RWPE2 (cell line): ENCODE measurements at regions not wholly inside any gene's neighbourhood (a gene's known extent, or its start where the extent isn't known, plus 50 kb on each side); places are given as distances from the start of the nearest gene placed in this dataset.

ENCODE experiments used
- ATAC-seq: fragments of 200-7000 bp; cut with Tn5 transposase; 3 replicates; pipeline ENCODE4 v1.9.1; 2021; ENCODE audit warnings: low read depth
- DNase-seq: peaks from one replicate; pipeline ENCODE4 v3.0.0-alpha.2; 2020; ENCODE audit warnings: low spot score
- H3K27ac ChIP-seq: fragments of 450-650 bp; 2 replicates; pipeline ENCODE4 v1.5.1; 2017; ENCODE audit warnings: mild to moderate bottlenecking; ENCODE audit not compliant: poor library complexity, severe bottlenecking
- H3K27me3 ChIP-seq: fragments of 250-450 bp; sonication (Bioruptor Pico); 2 replicates; pipeline ENCODE4 v1.5.1; 2021; ENCODE audit warnings: mild to moderate bottlenecking, moderate library complexity; ENCODE audit not compliant: insufficient read depth, poor library complexity, severe bottlenecking
- H3K36me3 ChIP-seq: fragments of 250-450 bp; sonication (Bioruptor Pico); 2 replicates; pipeline ENCODE4 v1.5.1; 2020; ENCODE audit warnings: low read depth, mild to moderate bottlenecking, moderate library complexity
- H3K4me1 ChIP-seq: fragments of 250-450 bp; sonication (Bioruptor Pico); 2 replicates; pipeline ENCODE4 v1.5.1; 2021; ENCODE audit warnings: mild to moderate bottlenecking, moderate library complexity; ENCODE audit not compliant: insufficient read depth, poor library complexity, severe bottlenecking
- H3K4me3 ChIP-seq: fragments of 250-450 bp; sonication (Bioruptor Pico); 2 replicates; pipeline ENCODE4 v1.5.1; 2021; ENCODE audit warnings: mild to moderate bottlenecking, moderate library complexity; ENCODE audit not compliant: severe bottlenecking
- H3K9me3 ChIP-seq: fragments of 250-450 bp; sonication (Bioruptor Pico); 2 replicates; pipeline ENCODE4 v1.5.1; 2021; ENCODE audit warnings: mild to moderate bottlenecking, moderate library complexity; ENCODE audit not compliant: severe bottlenecking
- TF ChIP-seq, protein P1 (sequence below): fragments of 450-650 bp; IDR thresholded peaks from one replicate; pipeline ENCODE4 v1.5.1; 2017; ENCODE audit warnings: mild to moderate bottlenecking, moderate library complexity; ENCODE audit not compliant: poor library complexity, severe bottlenecking

DNA sequence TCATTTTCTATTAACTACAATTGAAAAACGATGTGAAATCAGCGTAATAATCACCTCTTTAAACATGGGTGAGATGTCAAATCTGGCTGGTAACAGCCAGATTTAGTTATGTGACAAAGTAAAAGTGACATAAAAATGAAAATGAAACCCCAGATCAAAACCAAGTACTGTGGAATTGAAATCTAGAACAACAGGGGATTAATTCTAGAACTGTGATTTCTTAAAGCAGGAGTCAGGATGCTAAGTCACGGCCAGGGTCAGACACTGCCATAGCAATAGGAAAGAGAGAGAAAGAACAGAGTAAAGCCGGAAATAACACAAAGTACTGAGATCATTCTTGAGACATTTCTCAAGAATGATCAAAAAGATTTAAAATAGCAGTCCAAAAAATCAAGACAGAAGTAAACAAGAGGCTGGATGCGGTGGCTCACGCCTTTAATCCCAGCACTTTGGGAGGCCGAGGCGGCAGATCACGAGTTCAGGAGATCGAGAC is 1183.7 kb upstream of the NXPH2 start:
- no peak for ATAC-seq
- H3K27me3 ChIP-seq = no peaks in the 10 kb centered on the region
- H3K4me3 ChIP-seq = no peak overlapping the region
- TF ChIP-seq, protein P1, sequence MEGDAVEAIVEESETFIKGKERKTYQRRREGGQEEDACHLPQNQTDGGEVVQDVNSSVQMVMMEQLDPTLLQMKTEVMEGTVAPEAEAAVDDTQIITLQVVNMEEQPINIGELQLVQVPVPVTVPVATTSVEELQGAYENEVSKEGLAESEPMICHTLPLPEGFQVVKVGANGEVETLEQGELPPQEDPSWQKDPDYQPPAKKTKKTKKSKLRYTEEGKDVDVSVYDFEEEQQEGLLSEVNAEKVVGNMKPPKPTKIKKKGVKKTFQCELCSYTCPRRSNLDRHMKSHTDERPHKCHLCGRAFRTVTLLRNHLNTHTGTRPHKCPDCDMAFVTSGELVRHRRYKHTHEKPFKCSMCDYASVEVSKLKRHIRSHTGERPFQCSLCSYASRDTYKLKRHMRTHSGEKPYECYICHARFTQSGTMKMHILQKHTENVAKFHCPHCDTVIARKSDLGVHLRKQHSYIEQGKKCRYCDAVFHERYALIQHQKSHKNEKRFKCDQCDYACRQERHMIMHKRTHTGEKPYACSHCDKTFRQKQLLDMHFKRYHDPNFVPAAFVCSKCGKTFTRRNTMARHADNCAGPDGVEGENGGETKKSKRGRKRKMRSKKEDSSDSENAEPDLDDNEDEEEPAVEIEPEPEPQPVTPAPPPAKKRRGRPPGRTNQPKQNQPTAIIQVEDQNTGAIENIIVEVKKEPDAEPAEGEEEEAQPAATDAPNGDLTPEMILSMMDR = no peak
- no peaks in the 10 kb centered on the region for H3K36me3 ChIP-seq
- no peak overlapping the region for H3K27ac ChIP-seq
- DNase-seq = no peak
- H3K4me1 ChIP-seq = no peaks in the 10 kb centered on the region
- no peaks in the 10 kb centered on the region for H3K9me3 ChIP-seq

DNA sequence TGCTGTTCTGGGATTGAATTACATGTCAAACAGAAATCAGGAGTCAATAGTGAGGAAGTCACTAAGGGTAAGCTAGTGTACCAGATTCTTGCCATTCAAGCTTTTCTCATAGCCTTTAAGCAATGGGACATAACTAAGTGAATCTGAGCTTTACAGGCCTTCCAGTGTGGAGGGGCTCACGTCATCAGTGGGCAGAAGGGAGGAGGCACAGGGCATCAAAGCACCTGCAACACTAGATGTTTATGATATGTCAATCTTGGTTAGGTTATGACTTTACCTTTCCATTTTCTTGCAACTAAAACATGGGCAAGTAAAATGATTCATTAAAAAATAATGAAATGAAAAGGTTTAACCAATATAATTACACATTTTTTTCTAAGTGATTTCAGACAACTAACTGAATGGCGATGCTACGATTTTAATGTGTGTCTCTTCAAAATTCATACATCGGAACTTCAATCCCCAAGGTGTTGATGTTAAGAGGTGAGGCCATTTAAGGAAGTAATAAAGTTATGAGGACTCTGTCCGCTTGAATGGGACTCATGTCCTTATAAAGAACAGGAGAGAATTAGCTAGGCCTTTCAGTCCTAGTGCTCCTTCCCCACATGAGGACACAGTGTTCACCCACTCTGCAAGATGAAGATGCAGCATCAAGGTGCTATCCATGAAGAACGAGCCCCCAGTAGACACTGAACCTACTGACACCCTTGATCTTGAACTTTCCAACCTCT is 1169.2 kb upstream of the NXPH2 start:
- Histone ChIP-seq H3K9me3 (no peaks in the 10 kb centered on the region), H3K27me3 (no peaks in the 10 kb centered on the region), H3K4me1 (no peaks in the 10 kb centered on the region), H3K36me3 (no peaks in the 10 kb centered on the region), H3K27ac (no peak overlapping the region), H3K4me3 (no peak overlapping the region)
- DNase-seq = no peak
- TF ChIP-seq, protein P1 = no peak
- no peak for ATAC-seq

DNA sequence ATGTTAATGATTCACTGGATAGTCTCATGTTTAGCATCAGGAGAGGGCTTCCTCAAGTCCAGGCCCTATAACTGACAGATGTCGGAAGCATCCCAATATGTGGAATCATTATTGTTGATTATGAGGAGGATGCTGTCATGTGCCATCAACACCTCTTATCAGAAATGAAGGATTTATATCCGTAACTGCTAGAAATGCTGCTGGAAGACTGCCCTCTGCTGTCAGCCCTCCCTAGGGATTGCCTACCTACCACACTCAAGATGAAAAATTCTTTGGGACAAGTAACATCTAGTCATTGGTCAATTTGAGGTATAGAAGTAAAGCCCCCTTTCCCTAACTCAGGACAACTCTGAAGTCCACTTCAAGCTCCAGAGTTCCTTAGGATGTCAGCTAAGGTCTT is 1166.5 kb upstream of the NXPH2 start:
- Histone ChIP-seq H3K36me3 (no peaks in the 10 kb centered on the region), H3K27me3 (no peaks in the 10 kb centered on the region), H3K27ac (no peak overlapping the region), H3K4me1 (no peaks in the 10 kb centered on the region), H3K9me3 (no peaks in the 10 kb centered on the region), H3K4me3 (no peak overlapping the region)
- ATAC-seq (no peak), DNase-seq (no peak)
- TF ChIP-seq, protein P1 = peak; percentile 33

DNA sequence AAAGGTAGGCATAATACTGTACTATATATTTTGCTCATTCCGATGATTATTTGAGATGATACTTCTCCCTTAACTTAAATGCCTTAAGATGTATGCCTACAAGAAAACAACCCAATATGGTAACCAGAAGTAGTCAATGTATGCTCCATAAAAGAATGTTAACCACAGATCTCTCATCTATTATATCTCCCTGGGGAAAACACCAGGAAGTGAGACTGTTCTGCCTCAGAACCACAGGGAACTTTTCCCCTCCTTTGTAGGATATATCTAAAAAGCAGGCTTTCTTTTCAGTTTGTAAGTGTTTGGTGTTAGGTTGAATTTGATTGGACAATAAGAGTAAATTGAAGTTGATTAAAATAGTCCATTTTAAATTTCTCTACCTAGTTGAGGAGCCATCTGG is 1160.5 kb upstream of the NXPH2 start:
- H3K4me1 ChIP-seq = no peaks in the 10 kb centered on the region
- no peak overlapping the region for H3K4me3 ChIP-seq
- DNase-seq = no peak
- H3K27me3 ChIP-seq = no peaks in the 10 kb centered on the region
- TF ChIP-seq, protein P1 = no peak
- no peaks in the 10 kb centered on the region for H3K36me3 ChIP-seq
- no peaks in the 10 kb centered on the region for H3K9me3 ChIP-seq
- ATAC-seq = no peak
- no peak overlapping the region for H3K27ac ChIP-seq

DNA sequence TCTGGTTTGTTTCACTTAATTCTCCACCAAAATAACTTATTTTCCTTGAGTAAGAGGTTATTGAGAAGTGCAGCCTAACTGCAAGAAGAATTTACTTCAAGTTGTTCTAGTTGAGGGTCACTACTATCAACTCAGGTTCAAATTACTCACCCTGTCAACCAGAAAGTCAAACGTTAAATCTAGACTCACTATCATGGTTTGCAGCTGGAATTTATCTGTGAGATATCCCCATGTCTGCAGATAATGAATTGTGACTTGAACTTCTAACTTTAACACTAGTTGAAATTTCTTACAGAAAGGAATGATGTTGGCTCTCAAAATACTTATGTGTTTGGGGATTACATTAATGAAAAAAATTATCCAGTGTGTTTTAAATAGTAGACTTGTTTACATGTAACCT is 1145.7 kb upstream of the NXPH2 start:
- DNase-seq (no peak), ATAC-seq (no peak)
- TF ChIP-seq, protein P1 = no peak

More for the DNA sequence above, 1145.7 kb upstream of the NXPH2 start:
- Histone ChIP-seq H3K4me1 (no peaks in the 10 kb centered on the region), H3K4me3 (no peak overlapping the region), H3K27ac (no peak overlapping the region), H3K27me3 (peaks cover 11% of the 10 kb centered on the region), H3K9me3 (no peaks in the 10 kb centered on the region), H3K36me3 (no peaks in the 10 kb centered on the region)
